GM21360 (cell line): ENCODE measurements at regions not wholly inside any gene's neighbourhood (a gene's known extent, or its start where the extent isn't known, plus 50 kb on each side); places are given as distances from the start of the nearest gene placed in this dataset.
A peak's percentile ranks its signal among the peaks of the same experiment; 100 is the strongest.

Experiments used
- ATAC-seq: cut with Tn5 transposase; IDR thresholded peaks from one replicate; pipeline ENCODE4 v1.9.1; 2021; ENCODE audit warnings: mild to moderate bottlenecking, moderate library complexity; ENCODE audit not compliant: unreplicated experiment

DNA sequence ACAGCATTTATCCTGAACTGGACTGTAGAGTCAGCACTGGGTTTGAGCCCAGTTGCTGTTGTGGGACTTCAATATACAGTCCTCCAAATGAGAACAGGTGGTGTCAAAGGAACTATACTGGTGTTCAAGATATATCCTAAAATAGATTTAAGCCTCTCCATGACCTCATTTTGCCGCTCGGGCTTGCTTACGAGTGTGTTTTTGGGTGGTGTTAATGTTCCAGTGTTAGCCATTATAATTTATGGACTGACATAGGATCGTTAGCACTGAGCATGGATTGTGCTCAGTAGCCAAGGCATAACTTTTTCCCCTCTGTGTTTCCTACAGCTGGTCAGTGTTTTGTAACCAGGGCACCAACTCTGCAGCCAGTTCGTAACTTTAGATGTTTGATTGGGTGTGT is 306.6 kb downstream of the SPATA31D1 start:
- no peak for ATAC-seq

DNA sequence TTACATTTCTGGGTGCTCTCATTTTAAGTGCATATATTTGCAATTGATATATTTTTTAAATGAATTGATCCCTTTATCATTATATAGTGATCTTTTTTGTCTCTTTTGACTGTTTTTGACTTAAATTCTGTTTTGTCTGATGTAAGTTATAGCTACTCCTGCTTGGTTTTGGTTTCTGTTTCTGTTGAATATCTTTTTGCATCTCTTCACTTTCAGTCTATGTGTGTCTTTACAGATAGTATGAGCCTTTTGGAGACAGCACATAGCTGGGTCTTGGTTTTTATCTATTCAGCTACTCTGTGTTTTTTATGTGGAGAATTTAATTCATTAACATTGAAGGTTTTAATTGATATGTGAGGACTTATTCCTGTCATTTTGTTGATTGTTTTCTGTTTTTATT is 311.3 kb downstream of the SPATA31D1 start:
- peak; percentile 62 for ATAC-seq

DNA sequence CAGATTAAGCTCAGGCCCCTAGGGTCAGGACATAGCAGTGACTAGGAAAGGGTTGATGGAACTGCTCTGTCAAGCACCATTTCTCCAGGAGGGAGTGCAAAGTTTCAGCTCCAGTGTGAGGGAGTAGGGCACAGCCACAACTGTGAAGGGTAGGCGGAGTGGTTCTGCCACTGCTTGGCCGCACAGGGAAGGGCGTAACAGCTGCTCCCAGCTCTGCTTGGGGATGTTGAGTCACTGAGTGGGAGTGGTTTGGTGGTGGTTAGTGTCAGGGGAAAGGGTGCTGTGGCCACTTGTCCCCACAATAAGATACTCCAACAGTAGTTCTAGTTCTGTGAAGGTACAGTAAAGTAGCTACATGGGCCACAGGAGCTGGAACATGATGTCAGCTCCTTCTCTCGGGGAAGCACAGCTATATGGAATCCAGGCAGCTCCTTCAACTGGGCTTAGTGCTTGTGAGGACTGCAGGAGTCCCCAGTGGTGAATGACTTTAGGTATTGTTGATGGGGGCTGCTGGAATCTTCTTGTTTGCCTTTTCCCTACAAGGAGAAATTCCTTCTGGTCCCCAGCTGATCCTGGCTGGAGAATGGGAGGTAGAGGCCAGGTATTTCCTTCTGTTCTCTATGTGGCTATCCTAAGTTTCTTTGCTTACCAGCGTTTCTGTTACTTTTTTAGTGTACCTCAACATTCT is 314.5 kb downstream of the SPATA31D1 start:
- no peak for ATAC-seq

DNA sequence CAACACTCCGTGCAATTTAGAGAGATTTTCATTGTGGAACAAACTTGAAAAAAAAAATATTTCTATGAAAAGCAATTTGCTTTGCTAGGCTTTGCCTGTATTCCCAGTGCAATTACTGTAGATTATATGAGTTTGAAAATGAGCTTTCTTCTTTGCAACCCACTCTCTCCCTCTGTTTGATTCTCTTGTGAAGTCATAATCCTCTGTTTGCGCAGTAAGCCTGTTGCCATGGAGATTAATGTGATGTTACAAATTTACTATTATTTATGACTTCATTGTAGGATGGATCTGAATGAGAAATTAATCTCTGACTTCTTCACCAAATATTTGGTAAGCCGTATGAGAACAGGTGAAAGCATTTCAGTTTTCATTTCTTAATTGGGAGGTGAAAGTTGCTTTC is 320.3 kb downstream of the SPATA31D1 start:
- ATAC-seq = no peak

DNA sequence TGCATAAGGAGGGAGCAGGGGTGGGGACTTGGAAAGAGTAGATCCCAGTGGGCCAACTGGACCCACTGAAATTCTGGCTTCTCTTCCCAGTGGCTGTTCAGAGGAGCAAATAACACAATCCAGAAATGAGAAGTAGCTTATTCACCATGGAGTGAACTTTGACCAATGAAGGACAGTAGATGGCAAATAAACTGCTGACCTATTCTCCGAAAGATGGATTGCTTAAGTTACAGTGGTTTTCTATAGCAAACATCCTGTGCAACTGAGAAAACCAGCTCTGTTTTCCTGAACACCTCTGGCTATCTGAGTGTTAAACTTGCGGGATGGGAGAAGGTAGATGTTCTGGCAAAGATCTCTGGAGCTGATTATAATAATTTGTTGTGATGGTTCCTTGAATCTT is 325.1 kb downstream of the SPATA31D1 start:
- no peak for ATAC-seq

DNA sequence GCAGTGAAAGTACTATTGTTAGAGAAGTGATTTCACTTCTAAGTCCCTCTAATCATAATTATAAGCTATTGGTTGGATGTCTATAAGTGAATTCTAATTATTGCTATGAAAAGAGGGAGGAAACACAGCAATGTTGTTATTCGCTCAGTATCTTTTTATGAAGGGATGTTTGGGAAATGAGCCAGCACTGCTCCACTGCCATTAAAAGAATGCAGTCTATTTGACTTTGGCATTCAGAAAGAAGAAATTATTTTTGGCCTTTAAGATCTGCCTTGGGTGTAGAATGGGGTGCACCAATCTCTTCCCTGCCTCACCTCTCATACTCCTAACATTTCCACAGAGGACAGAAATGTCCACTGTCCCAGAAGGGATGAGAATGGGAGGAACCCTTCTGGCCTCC is 332.0 kb downstream of the SPATA31D1 start:
- no peak for ATAC-seq

DNA sequence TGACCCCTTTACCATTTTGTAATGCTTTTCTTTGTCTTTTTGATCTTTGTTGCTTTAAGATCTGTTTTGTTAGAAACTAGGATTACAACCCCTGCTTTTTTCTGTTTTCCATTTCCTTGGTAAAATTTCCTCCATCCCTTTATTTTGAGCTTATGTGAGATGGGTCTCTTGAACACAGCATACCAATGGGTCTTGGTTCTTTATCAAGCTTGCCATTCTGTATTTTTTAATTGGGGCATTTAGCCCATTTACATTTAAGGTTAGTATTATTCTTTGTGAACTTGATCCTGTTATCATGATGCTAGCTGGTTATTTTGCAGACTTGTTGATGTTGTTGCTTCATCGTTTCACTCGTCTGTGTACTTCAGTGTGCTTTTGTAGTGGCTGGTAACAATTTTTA is 337.3 kb downstream of the SPATA31D1 start:
- no peak for ATAC-seq

DNA sequence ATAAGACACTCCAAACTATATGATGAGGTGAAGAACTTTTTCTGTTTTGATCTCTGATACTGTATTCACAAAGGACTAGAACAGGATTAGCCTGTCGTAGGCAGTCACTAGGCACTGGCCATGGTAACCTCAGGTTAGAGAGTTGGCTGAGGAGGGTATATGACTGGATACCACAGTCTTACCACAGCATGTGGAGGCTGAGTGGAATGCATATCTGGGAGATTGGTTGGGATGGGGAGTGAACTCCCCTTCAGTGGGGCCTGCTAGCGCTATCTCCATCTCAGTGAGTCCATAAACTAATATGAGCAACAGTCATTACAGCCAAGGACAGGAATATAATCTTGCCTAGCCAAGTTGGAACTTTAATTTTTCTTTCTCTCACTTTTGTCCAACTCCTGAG is 339.1 kb downstream of the SPATA31D1 start:
- no peak for ATAC-seq

DNA sequence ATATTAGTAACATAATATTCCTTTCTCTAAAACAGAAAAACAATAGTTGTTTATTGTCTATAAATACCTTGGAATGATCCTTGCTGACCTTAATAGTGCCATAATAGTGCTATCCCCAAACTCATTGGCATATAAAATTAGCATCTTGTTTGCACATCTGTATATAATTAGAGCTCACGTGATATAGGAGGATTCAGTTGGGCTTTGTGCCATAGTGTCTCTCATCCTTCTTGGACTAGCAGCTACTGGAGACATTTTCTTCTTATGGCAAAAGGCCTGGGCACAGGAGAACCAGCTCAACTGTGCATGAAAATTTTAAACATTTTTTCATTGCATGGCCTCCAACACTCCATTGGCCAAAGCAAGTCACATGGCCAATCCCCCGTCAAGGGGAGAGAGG is 342.5 kb downstream of the SPATA31D1 start:
- no peak for ATAC-seq

DNA sequence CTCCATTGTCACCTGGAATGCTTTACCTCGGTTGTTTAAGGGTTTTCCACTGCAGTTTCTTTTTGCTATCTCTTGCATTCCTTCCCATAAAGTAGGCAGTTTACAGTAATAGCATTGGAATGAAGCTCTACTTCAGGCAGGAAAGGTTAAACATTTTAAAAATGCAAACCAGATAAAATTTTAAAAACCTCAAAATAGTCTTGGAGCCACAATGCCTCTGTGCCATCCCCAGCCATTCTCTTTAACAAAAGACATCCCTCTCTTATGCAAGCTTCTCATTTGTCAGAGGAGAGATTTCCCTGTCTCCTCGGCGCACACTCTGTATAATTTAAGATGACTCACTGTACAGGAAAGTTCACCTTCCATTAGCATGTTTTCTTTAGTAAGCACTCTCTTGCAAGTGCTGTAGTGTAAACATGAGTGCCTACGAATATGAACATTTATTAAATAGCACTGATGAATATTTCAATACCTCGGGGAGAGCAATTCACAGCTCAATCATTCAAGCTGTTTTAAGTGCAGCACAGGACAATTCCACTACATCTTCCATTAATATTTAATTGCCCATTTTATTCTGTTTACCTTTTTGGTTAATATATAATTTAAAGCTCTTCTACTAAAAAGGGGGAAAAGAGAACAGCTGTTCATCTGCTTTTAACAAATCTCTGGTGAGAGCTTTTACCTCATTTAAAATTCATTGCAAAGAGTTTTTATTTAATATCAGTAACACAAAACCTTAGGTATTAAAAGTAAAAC is 343.6 kb downstream of the SPATA31D1 start:
- ATAC-seq = no peak

DNA sequence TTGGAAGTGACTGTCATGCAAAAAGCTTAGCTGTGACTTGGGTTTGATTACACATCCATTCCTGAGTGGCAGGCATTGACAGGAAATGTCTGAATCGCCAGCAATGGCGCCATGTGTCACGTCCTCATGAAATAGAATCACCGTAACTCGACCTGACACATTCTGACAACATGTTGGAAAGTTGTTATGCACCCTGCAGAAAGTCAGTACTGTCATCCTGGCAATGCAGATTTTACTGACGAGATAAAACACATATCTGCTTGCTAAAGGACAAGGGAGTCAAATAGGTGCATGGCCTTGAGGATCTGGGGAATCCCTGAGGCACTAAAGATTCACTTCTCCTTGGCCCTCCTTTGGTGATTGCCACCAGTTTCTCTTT is 344.2 kb downstream of the SPATA31D1 start:
- ATAC-seq = no peak

DNA sequence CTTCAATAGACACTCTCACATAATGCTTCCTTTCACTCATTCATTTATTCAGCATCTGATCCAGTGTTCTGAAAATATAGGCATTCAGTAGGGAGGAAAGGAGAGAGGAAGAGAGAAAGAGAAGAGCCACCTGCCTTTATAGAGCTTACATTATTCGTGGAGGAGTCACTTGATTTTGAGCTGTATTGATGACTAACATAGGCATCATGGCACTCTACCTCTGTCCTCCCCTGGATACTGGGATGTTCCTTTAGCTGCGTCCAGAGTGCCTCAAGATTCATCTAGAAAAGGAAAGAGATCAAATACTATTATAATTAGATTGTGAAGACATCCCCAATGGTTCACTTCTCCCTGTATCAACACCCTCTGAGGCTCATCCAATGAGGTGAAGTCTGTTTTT is 345.1 kb downstream of the SPATA31D1 start:
- no peak for ATAC-seq

DNA sequence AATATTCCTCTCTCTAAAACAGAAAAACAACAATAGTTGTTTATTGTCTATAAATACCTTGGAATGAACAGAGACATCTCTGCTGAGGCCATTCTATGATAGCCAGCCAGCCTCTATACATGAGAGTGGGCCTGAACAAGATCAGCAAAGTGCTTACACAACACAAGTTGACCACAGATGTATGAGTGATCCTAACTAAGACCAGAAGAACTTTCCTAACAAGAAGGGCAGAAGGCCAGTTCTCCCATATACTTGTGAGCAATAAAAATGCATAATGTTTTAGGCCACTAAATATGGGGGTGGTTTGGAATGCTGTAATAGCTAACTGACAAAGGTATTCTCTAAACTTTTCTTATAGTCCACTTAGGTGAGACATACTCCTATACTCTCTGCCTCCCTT is 345.7 kb downstream of the SPATA31D1 start:
- no peak for ATAC-seq

DNA sequence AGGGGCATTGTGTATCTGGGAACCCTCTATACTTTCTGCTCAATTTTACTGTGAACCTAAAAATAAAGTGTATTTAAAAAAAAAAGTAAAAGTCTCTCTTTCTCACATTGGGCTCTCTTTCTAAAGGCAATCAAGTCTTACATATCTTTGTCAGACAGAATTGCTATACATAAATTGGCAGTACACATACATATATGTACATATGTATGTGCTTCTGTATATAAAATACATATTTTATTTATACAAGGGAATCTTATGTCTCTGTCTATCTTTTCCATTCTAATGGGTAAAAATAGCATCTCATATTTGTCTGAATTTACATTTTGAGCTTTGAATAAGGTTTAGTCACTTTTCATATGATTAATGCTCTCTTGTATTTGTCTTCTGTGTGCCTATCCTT is 348.8 kb downstream of the SPATA31D1 start:
- ATAC-seq = no peak

DNA sequence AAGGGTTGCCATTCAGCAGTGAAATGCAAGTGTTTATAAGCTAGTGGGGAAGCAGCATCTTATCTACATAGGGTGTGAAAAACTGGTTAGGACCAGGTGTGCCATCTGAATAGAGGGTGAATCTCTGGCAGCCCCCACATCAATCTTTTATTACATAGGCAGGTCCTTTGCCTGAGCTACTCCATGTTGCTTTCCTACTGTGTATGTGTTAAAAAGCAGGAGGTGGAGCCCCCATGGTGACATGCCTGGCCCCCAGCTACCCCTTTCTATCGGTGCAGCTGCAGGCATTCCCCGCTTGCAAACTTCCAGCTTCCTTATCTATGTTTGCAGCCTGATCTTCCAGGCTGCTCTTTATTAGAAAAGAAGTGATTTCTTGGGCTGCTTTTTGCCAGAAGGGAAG is 353.5 kb downstream of the SPATA31D1 start:
- ATAC-seq = no peak

DNA sequence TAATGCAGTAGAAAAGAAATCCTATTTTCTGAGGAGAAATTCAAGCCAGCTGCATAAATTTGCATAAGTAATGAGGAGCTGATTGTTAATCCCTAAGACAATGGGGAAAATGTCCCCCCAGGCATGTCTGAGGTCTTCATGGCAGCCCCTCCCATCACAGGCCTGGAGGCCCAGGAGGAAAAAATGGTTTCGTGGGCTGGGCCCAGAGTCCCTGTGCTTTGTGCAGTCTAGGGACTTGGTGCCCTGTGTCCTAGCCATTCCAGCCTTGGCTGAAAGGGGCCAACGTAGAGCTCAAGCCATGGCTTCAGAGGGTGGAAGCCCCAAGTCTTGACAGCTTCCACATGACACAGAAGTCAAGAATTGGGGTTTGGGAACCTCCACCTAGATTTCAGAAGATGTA is 357.5 kb downstream of the SPATA31D1 start:
- no peak for ATAC-seq

DNA sequence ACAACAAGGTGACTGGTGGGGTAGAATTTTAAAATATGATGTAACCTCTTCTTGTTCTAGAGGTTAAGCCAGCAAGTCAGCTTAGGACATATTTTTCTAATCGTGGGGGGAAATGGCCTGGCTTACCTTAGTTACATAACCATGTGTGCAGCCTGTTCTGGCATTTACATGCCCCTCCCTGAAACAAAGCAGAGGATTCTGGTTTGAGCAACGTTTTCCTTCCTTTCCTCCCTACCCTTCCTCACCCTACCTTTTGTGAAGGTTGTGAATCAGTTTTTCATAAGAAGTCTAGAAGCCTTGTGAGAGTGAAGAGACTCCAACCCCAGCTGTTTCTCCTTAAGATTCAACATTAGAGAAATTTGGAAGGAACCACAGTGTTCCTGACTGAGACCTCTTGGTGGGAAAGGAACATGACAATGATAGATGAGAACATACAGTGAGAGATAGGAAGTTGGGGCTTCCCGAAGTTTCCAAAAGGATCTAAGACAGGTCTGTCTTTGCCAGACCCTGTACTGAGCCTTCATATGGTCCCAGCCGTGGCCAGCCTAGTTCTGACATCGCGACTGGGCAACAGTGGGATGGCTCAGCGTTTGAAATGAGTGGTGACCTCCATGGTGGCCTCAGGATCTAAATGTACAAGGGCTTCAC is 365.2 kb downstream of the SPATA31D1 start:
- ATAC-seq = no peak

DNA sequence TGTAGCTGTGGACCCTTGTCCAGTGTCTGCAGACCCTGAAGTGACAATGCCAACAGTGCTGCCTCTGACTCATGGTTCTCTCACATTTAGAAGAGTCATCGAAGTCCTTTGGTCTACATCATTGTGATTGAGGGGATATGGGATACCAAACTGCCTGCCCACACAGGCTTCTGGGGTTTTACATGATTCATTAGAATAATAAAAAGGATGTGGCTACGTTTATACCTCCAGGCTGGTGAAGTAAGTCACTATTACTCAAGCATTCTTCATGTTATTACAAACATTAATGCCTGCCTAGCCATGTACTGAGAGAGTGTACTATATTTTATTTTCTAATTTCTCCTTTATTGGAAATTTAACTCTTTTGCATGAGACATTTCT is 365.7 kb downstream of the SPATA31D1 start:
- ATAC-seq = no peak

DNA sequence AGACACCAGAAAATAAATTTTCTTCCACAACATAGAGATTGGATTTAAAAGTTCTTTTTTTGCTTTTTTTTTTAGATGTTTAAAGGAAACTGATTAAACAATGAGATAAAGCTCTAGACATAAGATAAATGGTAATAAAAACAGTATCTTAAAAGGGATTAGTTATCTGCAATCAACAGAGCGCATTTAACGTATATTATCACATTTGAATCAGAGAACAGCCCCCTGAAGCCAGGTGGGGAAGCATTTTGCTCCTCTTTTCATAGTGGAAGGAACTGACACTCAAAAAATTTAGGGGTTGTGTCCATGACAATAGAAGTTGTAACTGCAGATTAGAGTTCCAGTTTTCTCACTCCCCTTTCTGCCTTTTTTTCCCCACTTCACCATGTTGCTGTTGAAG is 367.6 kb downstream of the SPATA31D1 start:
- no peak for ATAC-seq

DNA sequence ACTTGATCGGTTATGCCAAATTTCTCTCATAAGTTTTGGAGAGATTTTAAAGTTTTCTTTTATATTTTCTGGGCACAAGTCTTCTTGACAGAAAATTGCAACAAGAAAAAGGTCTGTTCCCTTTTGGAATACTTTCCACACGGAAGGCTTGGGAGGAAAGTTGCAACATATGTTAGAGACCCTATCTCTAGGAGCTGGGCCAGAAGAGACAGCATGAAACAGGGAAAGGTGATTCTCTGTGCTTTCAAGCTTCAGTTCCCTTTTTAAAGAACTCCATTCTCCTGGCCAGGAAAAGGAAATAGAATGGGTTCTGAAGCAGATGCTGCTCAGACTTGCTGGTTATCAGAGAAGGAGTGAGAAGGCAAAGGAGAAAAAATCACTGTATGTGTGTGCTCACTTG is 368.3 kb downstream of the SPATA31D1 start:
- no peak for ATAC-seq

DNA sequence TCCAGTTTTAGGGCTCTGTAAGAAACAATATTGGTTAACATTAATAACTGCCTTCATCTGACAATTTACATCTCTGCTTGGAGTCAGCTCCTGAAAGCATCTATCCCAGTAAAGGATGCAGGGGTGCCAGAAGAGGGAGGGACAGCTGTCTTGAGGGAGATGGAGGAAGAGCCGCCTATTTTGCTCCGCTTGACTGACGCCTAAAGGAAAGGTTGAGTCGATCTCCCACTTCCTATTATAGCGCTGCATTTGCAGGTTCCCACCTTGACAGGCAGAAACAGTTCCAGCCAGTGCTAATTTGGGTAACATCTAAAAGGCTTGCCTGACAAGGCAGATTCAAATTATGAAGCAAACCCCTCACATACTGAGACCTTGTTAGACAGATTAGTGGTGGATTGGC is 374.6 kb downstream of the SPATA31D1 start:
- no peak for ATAC-seq

DNA sequence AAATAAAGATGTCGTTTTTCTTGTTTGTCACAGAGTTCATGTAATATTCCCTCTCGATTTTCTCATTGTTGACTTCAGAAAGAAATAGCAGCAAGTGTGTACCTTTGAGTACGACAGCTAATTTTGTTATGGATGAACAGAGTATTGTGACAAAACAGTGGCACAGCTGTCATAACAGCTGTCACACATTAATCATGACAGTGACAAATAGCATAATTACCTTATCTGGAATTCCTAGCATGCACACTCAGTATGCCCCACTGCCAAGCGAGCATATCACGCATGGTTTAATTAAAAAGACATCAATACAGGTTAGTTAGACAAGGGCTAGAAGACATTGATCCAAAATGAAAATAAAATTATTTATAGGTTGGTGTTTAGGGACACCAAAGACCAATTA is 375.1 kb downstream of the SPATA31D1 start:
- no peak for ATAC-seq
